HL-60 (cell line): ENCODE measurements at regions not wholly inside any gene's neighbourhood (a gene's known extent, or its start where the extent isn't known, plus 50 kb on each side); places are given as distances from the start of the nearest gene placed in this dataset.

ENCODE experiments used
- CTCF ChIP-seq: IDR thresholded peaks from one replicate; pipeline ENCODE4 v1.5.1; 2011; ENCODE audit warnings: low read length, control low read depth, inconsistent platforms; ENCODE audit not compliant: insufficient read depth
- GABPA ChIP-seq: IDR thresholded peaks from 2 replicates; pipeline ENCODE4 v1.6.1; 2012; ENCODE audit warnings: low read depth
- POLR2AphosphoS5 ChIP-seq: IDR thresholded peaks from 2 replicates; pipeline ENCODE4 v1.6.1; 2012; ENCODE audit warnings: low read depth
- SPI1 ChIP-seq: IDR thresholded peaks from 2 replicates; pipeline ENCODE4 v1.6.1; 2012; ENCODE audit warnings: low read depth, mild to moderate bottlenecking, borderline replicate concordance
- TF ChIP-seq, protein P1 (sequence below): IDR thresholded peaks from 2 replicates; pipeline ENCODE4 v1.6.1; 2012; ENCODE audit warnings: low read depth; ENCODE audit not compliant: insufficient replicate concordance

DNA sequence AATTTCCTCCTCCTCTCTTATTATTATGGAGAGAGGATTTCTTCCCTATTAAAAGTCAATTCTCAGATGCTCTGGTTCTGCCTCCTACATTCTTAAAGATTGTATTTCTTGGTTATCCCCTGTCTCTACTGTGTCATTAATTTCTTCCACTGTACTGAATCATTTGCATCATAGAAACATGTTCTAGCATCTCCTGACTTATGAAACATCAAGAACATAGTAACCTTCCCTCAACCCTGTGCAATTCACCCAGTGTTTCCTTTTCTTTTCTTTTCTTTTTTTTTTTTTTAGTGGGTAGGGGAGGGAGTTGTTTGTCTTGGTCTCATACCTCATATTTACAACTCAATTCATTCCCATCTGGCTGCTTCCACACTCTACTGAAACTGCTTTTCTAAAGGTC, 288.0 kb upstream of the PLET1 start:
- no peak for TF ChIP-seq CTCF
- TF ChIP-seq POLR2AphosphoS5: no peak
- no peak for TF ChIP-seq GABPA
- TF ChIP-seq, protein P1, sequence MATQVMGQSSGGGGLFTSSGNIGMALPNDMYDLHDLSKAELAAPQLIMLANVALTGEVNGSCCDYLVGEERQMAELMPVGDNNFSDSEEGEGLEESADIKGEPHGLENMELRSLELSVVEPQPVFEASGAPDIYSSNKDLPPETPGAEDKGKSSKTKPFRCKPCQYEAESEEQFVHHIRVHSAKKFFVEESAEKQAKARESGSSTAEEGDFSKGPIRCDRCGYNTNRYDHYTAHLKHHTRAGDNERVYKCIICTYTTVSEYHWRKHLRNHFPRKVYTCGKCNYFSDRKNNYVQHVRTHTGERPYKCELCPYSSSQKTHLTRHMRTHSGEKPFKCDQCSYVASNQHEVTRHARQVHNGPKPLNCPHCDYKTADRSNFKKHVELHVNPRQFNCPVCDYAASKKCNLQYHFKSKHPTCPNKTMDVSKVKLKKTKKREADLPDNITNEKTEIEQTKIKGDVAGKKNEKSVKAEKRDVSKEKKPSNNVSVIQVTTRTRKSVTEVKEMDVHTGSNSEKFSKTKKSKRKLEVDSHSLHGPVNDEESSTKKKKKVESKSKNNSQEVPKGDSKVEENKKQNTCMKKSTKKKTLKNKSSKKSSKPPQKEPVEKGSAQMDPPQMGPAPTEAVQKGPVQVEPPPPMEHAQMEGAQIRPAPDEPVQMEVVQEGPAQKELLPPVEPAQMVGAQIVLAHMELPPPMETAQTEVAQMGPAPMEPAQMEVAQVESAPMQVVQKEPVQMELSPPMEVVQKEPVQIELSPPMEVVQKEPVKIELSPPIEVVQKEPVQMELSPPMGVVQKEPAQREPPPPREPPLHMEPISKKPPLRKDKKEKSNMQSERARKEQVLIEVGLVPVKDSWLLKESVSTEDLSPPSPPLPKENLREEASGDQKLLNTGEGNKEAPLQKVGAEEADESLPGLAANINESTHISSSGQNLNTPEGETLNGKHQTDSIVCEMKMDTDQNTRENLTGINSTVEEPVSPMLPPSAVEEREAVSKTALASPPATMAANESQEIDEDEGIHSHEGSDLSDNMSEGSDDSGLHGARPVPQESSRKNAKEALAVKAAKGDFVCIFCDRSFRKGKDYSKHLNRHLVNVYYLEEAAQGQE: no peak
- no peak for TF ChIP-seq SPI1
